ENCODE measurements at regions not wholly inside any gene's neighbourhood (a gene's known extent, or its start where the extent isn't known, plus 50 kb on each side); places are given as distances from the start of the nearest gene placed in this dataset.

GRCh38 chr4:20520901-20521300, 179.4 kb upstream of the PACRGL start (continued):
- no peak for TF ChIP-seq ZNF462 (CRISPR knock-in tag; IDR thresholded peaks at IDR 0.05)
- TF ChIP-seq POLR2AphosphoS5 (IDR thresholded peaks at IDR 0.05; ENCODE audit: low read depth) = no peak

GRCh38 chr4:20528508-20528907, 171.8 kb upstream of the PACRGL start:
- no peaks in the 10 kb centered on the region for H3K9me2 ChIP-seq (ENCODE audit: insufficient read depth)
- no peak overlapping the region for H2AFZ ChIP-seq
- H4K20me1 ChIP-seq (replicated peaks; ENCODE audit: insufficient read depth) = no peaks in the 10 kb centered on the region
- no peak overlapping the region for H3K27ac Mint-ChIP-seq
- no peaks in the 10 kb centered on the region for H3K36me3 Mint-ChIP-seq (ENCODE audit: low read depth)
- ATAC-seq (no peak), DNase-seq (ENCODE audit: low spot score) (no peak)
- no peaks in the 10 kb centered on the region for H3K79me2 ChIP-seq (replicated peaks; ENCODE audit: insufficient read depth)
- H3K4me1 Mint-ChIP-seq = no peaks in the 10 kb centered on the region
- no peaks in the 10 kb centered on the region for H3K27me3 Mint-ChIP-seq (ENCODE audit: insufficient read depth, low read depth, poor library complexity)
- H3K27me3 ChIP-seq (ENCODE audit: insufficient read depth) = no peaks in the 10 kb centered on the region
- TF ChIP-seq ZNF462 (CRISPR knock-in tag; IDR thresholded peaks at IDR 0.05) (no peak), EZH2phosphoT487 (IDR thresholded peaks at IDR 0.05; ENCODE audit: unreplicated experiment) (no peak)
- H3K4me3 ChIP-seq = no peak overlapping the region
- no peak overlapping the region for H3K4me3 Mint-ChIP-seq
- no peaks in the 10 kb centered on the region for H3K4me1 ChIP-seq (ENCODE audit: insufficient read depth)
- no peaks in the 10 kb centered on the region for H3F3A ChIP-seq (replicated peaks; ENCODE audit: low read depth)
- no peaks in the 10 kb centered on the region for H3K36me3 ChIP-seq (ENCODE audit: insufficient read depth)
- H3K4me2 ChIP-seq = no peak overlapping the region
- no peak overlapping the region for H3K27ac ChIP-seq (ENCODE audit: low read depth)
- no peaks in the 10 kb centered on the region for H3K9me3 Mint-ChIP-seq

All from GM23338 (cell line).